Mammary epithelial cell (primary cell): ENCODE measurements at regions not wholly inside any gene's neighbourhood (a gene's known extent, or its start where the extent isn't known, plus 50 kb on each side); places are given as distances from the start of the nearest gene placed in this dataset.

Experiments used
- EZH2 ChIP-seq: IDR thresholded peaks from 2 replicates; pipeline ENCODE4 v1.6.1; 2012; ENCODE audit warnings: low read length, inconsistent platforms, borderline replicate concordance
- TF ChIP-seq, protein P1 (sequence below), 2 donors: IDR thresholded peaks in 1 of 2; conservative IDR thresholded peaks in 1 of 2; 2 replicates each; pipeline ENCODE4 v1.5.1; 2011 to 2012; ENCODE audit warnings: inconsistent platforms in 2 of 2, low read length in 2 of 2, mild to moderate bottlenecking in 2 of 2, control low read depth in 1 of 2, low read depth in 1 of 2; ENCODE audit not compliant: insufficient read depth in 1 of 2; ENCODE audit errors: extremely low read depth in 1 of 2

DNA sequence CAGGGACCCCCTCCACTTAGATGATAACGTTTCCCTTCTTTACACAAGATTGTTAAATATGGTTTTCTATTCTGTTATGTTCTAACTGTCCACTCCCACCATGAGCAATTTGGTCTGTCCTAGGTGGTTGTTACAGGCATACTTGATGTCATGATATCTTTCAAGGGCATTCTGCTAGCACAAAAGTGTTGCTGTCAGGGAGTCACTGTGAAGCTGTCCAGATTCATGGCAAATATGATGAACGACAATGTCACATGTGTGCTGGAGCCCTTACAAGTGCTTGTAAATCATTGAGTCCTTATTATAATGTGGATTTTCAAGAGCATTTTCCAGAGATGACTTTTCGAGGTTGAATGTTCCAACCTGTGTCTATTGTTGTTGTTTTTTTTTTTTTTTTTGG lies 1250.7 kb upstream of the PRKX start:
- TF ChIP-seq, protein P1, sequence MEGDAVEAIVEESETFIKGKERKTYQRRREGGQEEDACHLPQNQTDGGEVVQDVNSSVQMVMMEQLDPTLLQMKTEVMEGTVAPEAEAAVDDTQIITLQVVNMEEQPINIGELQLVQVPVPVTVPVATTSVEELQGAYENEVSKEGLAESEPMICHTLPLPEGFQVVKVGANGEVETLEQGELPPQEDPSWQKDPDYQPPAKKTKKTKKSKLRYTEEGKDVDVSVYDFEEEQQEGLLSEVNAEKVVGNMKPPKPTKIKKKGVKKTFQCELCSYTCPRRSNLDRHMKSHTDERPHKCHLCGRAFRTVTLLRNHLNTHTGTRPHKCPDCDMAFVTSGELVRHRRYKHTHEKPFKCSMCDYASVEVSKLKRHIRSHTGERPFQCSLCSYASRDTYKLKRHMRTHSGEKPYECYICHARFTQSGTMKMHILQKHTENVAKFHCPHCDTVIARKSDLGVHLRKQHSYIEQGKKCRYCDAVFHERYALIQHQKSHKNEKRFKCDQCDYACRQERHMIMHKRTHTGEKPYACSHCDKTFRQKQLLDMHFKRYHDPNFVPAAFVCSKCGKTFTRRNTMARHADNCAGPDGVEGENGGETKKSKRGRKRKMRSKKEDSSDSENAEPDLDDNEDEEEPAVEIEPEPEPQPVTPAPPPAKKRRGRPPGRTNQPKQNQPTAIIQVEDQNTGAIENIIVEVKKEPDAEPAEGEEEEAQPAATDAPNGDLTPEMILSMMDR (conservative IDR thresholded peaks at IDR 0.05 in 1 of 2, IDR thresholded peaks at IDR 0.05 in 1 of 2; ENCODE audit: extremely low read depth in 1 of 2, insufficient read depth in 1 of 2, low read depth in 1 of 2, low read length in 2 of 2), result no peak
- no peak for TF ChIP-seq EZH2
